ENCODE measurements at regions not wholly inside any gene's neighbourhood (a gene's known extent, or its start where the extent isn't known, plus 50 kb on each side); places are given as distances from the start of the nearest gene placed in this dataset.

DNA sequence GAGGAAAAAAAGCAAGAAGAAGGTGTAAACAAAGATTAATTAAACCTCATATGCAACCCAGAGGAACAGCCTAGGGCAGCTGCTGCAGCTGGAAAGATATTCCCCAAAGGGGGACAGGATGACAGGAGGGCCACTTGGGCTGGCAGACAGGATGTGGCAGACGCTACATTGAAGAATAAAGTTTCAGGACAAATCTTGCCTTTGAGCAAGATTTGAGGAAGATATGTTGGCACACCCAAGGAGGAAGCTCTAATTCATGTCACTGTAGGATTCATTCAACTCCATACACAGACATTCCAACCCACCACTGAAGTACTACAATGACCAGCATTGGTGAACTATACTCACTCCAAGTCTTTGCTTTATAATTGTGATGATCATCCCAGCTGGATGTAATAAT lies 504.0 kb downstream of the SHQ1 start:
- WGBS, 2 experiments: 86 to 89% methylated on average over 1 of the region's 1 CpG

DNA sequence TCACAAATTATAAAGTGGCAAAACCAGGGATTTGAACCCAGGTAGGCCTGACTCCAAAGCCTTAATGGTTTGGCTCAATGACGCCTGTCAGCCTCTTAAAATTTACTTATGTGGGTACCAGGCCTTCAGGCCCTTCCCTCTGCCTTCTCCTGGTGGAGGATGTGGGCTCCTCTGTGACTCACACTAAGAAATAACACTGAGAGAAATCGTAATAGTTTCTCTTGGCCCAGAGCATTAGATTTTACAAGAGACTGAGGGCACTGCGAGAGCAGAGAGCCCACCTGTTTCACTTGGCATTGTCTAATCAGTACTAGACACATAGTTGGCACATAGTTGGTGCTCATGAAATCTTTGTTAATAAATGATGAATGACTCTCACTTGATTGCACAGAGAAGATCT lies 505.2 kb downstream of the SHQ1 start:
- Histone ChIP-seq H3K9me3 (ENCODE audit: control insufficient read depth, low read length) (no peaks in the 10 kb centered on the region), H3K27me3 (ENCODE audit: control insufficient read depth, insufficient read depth, low read length, poor library complexity, severe bottlenecking) (no peaks in the 10 kb centered on the region), H3K4me3 (ENCODE audit: insufficient read depth, low read depth, low read length) (no peak overlapping the region), H3K4me1 (ENCODE audit: control insufficient read depth, insufficient read depth, low read length) (no peaks in the 10 kb centered on the region), H3K27ac (ENCODE audit: insufficient read depth, low read depth, low read length, poor library complexity, severe bottlenecking) (no peak overlapping the region), H3K36me3 (ENCODE audit: control insufficient read depth, insufficient read depth, low read length) (no peaks in the 10 kb centered on the region)
- WGBS, 2 experiments: 62 to 63% methylated on average over 3 of the region's 3 CpGs

More for the DNA sequence above, 504.0 kb downstream of the SHQ1 start:
- H3K9me3 ChIP-seq (ENCODE audit: control insufficient read depth, low read length): no peaks in the 10 kb centered on the region
- H3K4me1 ChIP-seq (ENCODE audit: control insufficient read depth, insufficient read depth, low read length): no peaks in the 10 kb centered on the region
- H3K4me3 ChIP-seq (ENCODE audit: insufficient read depth, low read depth, low read length): no peak overlapping the region
- H3K27ac ChIP-seq (ENCODE audit: insufficient read depth, low read depth, low read length, poor library complexity, severe bottlenecking): no peak overlapping the region
- H3K36me3 ChIP-seq (ENCODE audit: control insufficient read depth, insufficient read depth, low read length): no peaks in the 10 kb centered on the region
- H3K27me3 ChIP-seq (ENCODE audit: control insufficient read depth, insufficient read depth, low read length, poor library complexity, severe bottlenecking): no peaks in the 10 kb centered on the region

DNA sequence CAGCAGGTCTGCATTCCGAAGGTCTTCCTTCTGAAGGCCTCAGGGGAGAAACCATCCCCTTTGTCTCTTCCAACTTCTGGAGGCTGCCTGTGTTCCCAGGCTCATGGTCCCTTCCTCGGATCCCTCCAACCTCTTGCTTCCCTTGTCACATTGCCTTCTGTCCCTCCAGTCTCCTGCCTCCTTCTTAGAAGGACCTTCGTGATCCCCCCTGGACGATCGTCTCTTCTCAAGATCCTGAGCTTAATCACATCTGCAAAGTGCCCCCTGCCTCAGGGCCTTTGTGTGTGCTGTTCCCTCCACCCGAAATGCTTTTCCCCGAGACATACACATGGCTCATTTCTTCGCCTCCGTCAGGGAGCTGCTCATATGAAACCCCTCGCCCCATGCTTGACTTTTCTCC lies 505.8 kb downstream of the SHQ1 start:
- Histone ChIP-seq H3K4me3 (ENCODE audit: insufficient read depth, low read depth, low read length) (no peak overlapping the region), H3K27ac (ENCODE audit: insufficient read depth, low read depth, low read length, poor library complexity, severe bottlenecking) (no peak overlapping the region), H3K9me3 (ENCODE audit: control insufficient read depth, low read length) (no peaks in the 10 kb centered on the region), H3K27me3 (ENCODE audit: control insufficient read depth, insufficient read depth, low read length, poor library complexity, severe bottlenecking) (no peaks in the 10 kb centered on the region), H3K4me1 (ENCODE audit: control insufficient read depth, insufficient read depth, low read length) (no peaks in the 10 kb centered on the region), H3K36me3 (ENCODE audit: control insufficient read depth, insufficient read depth, low read length) (no peaks in the 10 kb centered on the region)
- WGBS, 2 experiments: 90 to 92% methylated on average over 9 of the region's 10 CpGs

DNA sequence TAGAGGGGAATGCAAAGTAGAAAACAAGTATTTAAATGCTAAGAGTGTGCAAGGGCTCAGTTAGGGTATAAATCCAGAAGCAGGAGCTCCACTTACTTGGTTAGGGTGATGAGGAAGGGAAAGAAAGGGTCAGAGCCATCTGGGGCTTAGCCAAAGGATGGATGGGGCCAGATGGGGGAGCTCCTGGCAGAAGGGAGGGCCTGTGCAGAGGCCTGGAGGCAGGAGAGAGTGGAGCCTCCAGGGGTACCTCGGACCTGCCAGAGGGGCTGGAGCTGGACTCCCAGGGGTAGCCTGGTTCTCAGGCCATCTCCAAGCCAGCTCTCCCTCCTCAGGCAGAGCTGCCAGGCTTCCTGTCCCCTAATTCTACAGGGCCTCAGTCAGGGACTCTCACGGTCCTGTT lies 506.3 kb downstream of the SHQ1 start:
- Histone ChIP-seq H3K27me3 (ENCODE audit: control insufficient read depth, insufficient read depth, low read length, poor library complexity, severe bottlenecking) (peaks cover 5% of the 10 kb centered on the region), H3K36me3 (ENCODE audit: control insufficient read depth, insufficient read depth, low read length) (no peaks in the 10 kb centered on the region), H3K4me1 (ENCODE audit: control insufficient read depth, insufficient read depth, low read length) (peaks cover under 1% of the 10 kb centered on the region), H3K27ac (ENCODE audit: insufficient read depth, low read depth, low read length, poor library complexity, severe bottlenecking) (no peak overlapping the region), H3K9me3 (ENCODE audit: control insufficient read depth, low read length) (no peaks in the 10 kb centered on the region), H3K4me3 (ENCODE audit: insufficient read depth, low read depth, low read length) (no peak overlapping the region)
- WGBS, 2 experiments: 55 to 64% methylated on average over 2 of the region's 2 CpGs

DNA sequence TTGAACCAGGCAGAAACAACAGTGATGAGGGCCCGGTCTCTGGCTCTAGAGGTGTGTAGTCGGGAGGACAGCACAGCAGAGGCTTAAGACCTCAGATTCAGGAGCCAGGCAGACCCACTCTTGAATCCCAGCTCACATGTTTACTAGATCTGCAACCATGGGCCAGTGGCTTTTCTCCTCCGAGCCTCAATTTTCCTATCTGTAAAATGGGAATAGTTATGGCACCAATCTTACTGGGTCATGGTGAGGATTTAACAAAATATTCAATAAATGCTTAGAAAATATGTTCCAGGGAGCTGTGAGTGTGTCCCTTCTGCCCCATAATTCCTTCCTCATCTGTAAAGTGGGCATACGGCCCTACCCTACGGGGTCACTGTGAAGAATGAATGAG lies 506.9 kb downstream of the SHQ1 start:
- no peak overlapping the region for H3K27ac ChIP-seq (ENCODE audit: insufficient read depth, low read depth, low read length, poor library complexity, severe bottlenecking)
- WGBS, 2 experiments: 95 to 97% methylated on average over 5 of the region's 5 CpGs

DNA sequence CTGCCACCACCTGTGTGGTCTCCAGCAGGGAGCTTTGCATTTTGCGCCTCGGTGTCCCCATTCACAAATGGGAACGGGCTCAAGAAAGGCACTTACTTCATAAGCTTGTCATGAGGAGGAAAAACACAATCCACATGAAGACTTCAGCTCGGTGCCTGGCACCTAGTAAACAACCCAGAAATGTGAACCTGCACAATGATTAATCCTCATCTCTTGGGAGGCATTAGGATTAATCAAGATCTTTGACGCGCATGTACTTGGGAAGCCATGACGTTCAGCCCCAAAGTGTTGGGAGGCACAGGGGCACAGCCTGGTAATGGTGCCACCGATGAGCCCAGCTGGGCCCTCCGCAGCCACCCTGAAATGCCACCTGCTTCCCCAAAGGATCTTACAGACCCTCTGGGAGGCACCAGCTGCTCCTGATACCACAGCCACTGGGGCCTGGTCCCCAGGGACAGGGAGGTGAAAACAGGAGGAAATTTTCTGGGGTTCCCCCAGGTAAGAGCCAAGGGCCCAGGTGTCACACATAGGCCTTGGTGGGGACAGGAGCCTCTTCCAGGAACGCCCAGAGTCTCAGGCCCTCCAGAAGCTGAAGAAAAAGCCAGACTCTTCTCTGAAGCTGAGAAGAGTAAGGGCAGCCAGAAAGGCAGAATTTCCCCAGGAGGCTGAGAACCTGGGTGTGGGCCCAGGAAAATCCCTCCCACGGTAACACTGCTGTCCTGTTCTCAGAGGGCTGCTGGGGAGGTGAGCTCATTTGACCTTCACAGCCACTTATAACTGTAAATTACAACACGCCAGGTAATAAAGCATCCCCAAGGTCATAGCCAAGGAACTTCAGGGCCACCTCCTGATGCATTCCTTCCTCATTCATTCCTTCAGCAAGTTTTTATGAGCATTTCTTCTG lies 507.5 kb downstream of the SHQ1 start:
- 92 to 93% methylated on average over 12 of the region's 12 CpGs for WGBS, 2 experiments

More for the DNA sequence above, 506.9 kb downstream of the SHQ1 start:
- Histone ChIP-seq H3K4me3 (ENCODE audit: insufficient read depth, low read depth, low read length) (no peak overlapping the region), H3K36me3 (ENCODE audit: control insufficient read depth, insufficient read depth, low read length) (no peaks in the 10 kb centered on the region), H3K9me3 (ENCODE audit: control insufficient read depth, low read length) (no peaks in the 10 kb centered on the region), H3K27me3 (ENCODE audit: control insufficient read depth, insufficient read depth, low read length, poor library complexity, severe bottlenecking) (peaks cover 10% of the 10 kb centered on the region), H3K4me1 (ENCODE audit: control insufficient read depth, insufficient read depth, low read length) (peaks cover 6% of the 10 kb centered on the region)

DNA sequence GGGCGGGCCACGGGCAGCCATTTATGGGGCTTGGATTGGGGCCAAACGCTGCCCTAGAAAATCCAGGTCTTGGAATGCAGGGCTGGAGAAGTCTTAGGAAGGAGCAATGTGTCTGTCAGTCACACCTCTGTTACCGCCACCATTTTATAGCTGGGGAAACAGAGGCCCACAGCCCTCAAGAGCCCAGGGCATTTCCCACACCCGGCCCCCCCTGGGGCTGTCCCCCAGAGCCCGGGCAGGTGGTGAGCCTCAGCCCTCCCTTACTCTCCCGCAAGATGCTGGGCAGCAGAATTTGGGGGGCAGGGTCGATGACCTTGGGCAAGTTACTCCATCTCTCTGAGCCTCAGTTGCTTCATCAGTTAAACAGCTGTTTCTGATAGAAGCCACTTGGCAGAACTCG lies 508.2 kb downstream of the SHQ1 start:
- H3K9me3 ChIP-seq (ENCODE audit: control insufficient read depth, low read length): no peaks in the 10 kb centered on the region
- 90 to 92% methylated on average over 9 of the region's 9 CpGs for WGBS, 2 experiments

More for the DNA sequence above, 507.5 kb downstream of the SHQ1 start:
- peaks cover 12% of the 10 kb centered on the region for H3K4me1 ChIP-seq (ENCODE audit: control insufficient read depth, insufficient read depth, low read length)
- no peaks in the 10 kb centered on the region for H3K9me3 ChIP-seq (ENCODE audit: control insufficient read depth, low read length)
- H3K36me3 ChIP-seq (ENCODE audit: control insufficient read depth, insufficient read depth, low read length): no peaks in the 10 kb centered on the region
- no peak overlapping the region for H3K27ac ChIP-seq (ENCODE audit: insufficient read depth, low read depth, low read length, poor library complexity, severe bottlenecking)
- H3K4me3 ChIP-seq (ENCODE audit: insufficient read depth, low read depth, low read length): no peak overlapping the region
- peaks cover 17% of the 10 kb centered on the region for H3K27me3 ChIP-seq (ENCODE audit: control insufficient read depth, insufficient read depth, low read length, poor library complexity, severe bottlenecking)

DNA sequence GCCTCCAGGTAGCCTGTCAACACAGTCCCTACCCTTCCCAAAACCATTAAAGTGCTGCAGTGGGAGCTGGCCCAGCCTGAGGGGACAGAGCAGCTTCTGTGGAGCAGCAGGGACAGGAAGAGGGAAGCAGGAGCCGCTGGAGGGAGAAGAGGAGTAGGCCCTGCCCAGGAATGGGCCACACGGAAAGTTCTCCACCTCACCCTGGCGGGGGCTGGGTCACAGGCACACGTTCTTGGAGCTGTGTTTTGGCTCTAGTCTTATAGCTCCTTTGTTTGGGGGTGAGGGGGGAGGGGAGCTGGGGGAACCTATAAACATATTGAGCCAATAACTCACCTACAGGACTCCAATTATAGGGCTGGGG lies 508.6 kb downstream of the SHQ1 start:
- no peak overlapping the region for H3K27ac ChIP-seq (ENCODE audit: insufficient read depth, low read depth, low read length, poor library complexity, severe bottlenecking)

More for the DNA sequence above, 508.2 kb downstream of the SHQ1 start:
- H3K4me3 ChIP-seq (ENCODE audit: insufficient read depth, low read depth, low read length): no peak overlapping the region
- H3K27me3 ChIP-seq (ENCODE audit: control insufficient read depth, insufficient read depth, low read length, poor library complexity, severe bottlenecking): peaks cover 19% of the 10 kb centered on the region
- H3K27ac ChIP-seq (ENCODE audit: insufficient read depth, low read depth, low read length, poor library complexity, severe bottlenecking): no peak overlapping the region
- H3K4me1 ChIP-seq (ENCODE audit: control insufficient read depth, insufficient read depth, low read length): peaks cover 18% of the 10 kb centered on the region
- no peaks in the 10 kb centered on the region for H3K36me3 ChIP-seq (ENCODE audit: control insufficient read depth, insufficient read depth, low read length)

DNA sequence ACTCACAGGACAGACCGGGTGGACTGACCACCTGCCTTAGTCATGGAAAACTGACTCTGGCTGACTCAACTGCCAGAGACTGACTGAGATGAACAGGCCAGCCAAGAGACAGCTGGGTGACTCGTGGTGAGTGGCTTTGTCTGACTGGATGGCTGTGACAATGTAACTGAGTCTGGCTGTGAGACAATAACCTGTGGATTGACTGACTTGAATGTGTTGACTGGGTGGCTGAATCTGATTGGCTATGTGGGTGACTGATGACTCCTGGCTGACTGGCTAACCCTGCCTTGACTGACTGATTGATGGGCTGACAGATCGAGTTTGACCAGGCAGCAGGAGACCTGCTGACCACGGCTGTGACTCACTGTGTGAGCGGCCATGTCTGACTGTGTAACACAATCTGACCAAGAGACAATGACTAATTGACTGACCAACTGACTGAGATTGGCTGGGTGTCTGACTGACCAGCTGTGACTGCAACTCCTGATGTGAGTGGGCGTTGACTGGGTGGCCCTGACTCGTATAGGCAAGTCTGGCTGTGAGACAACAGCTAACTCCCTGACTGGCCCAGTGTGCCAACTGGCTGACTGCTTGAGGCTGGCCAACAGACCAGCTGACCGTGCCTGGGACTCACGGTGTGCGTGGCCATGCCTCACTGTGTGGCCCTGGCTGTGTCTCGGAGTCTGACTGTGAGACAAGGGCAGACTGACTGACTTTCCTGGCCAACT lies 509.1 kb downstream of the SHQ1 start:
- Histone ChIP-seq H3K4me1 (ENCODE audit: control insufficient read depth, insufficient read depth, low read length) (peaks cover 27% of the 10 kb centered on the region), H3K27me3 (ENCODE audit: control insufficient read depth, insufficient read depth, low read length, poor library complexity, severe bottlenecking) (peaks cover 29% of the 10 kb centered on the region), H3K27ac (ENCODE audit: insufficient read depth, low read depth, low read length, poor library complexity, severe bottlenecking) (no peak overlapping the region), H3K36me3 (ENCODE audit: control insufficient read depth, insufficient read depth, low read length) (no peaks in the 10 kb centered on the region), H3K4me3 (ENCODE audit: insufficient read depth, low read depth, low read length) (no peak overlapping the region), H3K9me3 (ENCODE audit: control insufficient read depth, low read length) (no peaks in the 10 kb centered on the region)
- 85 to 89% methylated on average over 11 of the region's 11 CpGs for WGBS, 2 experiments

More for the DNA sequence above, 508.6 kb downstream of the SHQ1 start:
- Histone ChIP-seq H3K4me1 (ENCODE audit: control insufficient read depth, insufficient read depth, low read length) (peaks cover 22% of the 10 kb centered on the region), H3K36me3 (ENCODE audit: control insufficient read depth, insufficient read depth, low read length) (no peaks in the 10 kb centered on the region), H3K27me3 (ENCODE audit: control insufficient read depth, insufficient read depth, low read length, poor library complexity, severe bottlenecking) (peaks cover 23% of the 10 kb centered on the region), H3K9me3 (ENCODE audit: control insufficient read depth, low read length) (no peaks in the 10 kb centered on the region), H3K4me3 (ENCODE audit: insufficient read depth, low read depth, low read length) (no peak overlapping the region)
- WGBS, 2 experiments: 66 to 70% methylated on average over 3 to 4 of the region's 4 CpGs
